HG03378 (cell line): ENCODE measurements at regions not wholly inside any gene's neighbourhood (a gene's known extent, or its start where the extent isn't known, plus 50 kb on each side); places are given as distances from the start of the nearest gene placed in this dataset.
"Not testable (repeated sequence)": the region's sequence is repeated elsewhere in the genome, so short reads cannot be mapped to it uniquely, and the experiment has no call there.

Source experiments
- ATAC-seq: cut with Tn5 transposase; IDR thresholded peaks from one replicate; pipeline ENCODE4 v1.9.1; 2021; ENCODE audit warnings: mild to moderate bottlenecking, moderate library complexity; ENCODE audit not compliant: unreplicated experiment

- no peak for ATAC-seq
These were observed 236.6 kb upstream of the NOL4 start for GRCh38 chr18:34461266-34461665.

GRCh38 chr18:34467058-34467457 is 242.3 kb upstream of the NOL4 start:
- ATAC-seq: peak; percentile 85

GRCh38 chr18:34480162-34480700 is 229.9 kb upstream of the DTNA start:
- no peak for ATAC-seq

DNA sequence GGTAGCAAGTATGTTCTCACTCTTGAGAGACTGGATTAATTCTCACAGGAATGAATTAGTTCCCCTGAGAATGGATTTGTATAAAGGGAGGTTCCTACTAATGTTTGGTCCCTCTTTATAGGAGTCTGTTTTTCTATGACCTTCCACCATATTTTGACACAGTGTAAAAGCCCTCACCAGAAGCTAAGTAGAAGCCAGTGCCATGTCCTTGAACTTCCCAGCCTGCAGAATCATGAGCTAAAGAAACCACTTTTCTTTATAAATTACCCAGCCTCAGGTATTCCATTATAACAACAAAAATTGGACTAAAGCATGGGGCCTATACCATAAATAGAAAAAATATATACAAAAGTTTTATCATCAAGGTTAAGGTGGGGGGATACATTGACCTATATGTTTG is 227.9 kb upstream of the DTNA start:
- ATAC-seq: no peak

GRCh38 chr18:34483198-34483597 is 226.9 kb upstream of the DTNA start:
- no peak for ATAC-seq

- ATAC-seq: no peak
These were observed 218.4 kb upstream of the DTNA start for GRCh38 chr18:34491719-34492118.

DNA sequence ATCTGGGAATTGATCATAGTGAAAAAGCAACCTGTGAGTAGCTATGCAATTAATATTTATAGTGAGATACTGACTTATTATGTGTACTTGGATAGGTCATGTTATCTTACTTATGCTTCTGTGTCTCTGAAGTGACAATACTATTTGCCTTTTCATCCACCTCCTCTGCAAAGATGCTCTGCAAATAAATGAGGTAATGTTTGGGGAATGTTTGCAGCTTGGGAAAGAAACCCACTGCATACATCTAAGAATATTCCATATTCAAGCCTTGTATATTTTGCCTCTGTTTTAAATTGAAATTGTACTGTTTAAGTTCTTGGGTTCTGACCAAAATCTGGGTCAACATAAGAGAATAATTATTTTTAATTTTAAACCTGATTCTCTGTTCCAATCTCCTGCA is 217.4 kb upstream of the DTNA start:
- ATAC-seq: no peak

DNA sequence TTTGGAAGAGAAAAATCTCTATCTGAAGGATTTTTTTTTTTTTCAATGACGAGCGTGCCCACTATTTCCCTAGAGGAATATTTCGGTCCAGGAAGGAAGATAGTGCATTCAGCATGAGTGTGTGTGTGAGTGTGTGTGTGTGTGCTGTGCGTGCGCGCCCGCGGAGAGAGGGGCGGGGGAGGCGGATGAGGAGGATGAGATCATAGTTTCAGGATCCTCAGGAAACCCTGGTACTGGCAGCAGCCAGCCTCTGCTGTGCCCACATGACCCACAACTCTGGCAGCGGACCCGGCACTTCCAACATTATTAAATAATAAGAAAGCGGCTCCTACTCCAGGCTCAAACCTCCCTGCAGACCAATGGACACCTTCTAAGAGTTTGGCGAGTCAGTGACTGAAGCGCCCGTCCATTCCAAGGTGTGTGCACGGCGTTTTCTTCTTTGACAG is 217.0 kb upstream of the DTNA start:
- peak; percentile 74 for ATAC-seq

- ATAC-seq: peak; percentile 43
These were observed 216.3 kb upstream of the DTNA start for GRCh38 chr18:34493566-34494358.

DNA sequence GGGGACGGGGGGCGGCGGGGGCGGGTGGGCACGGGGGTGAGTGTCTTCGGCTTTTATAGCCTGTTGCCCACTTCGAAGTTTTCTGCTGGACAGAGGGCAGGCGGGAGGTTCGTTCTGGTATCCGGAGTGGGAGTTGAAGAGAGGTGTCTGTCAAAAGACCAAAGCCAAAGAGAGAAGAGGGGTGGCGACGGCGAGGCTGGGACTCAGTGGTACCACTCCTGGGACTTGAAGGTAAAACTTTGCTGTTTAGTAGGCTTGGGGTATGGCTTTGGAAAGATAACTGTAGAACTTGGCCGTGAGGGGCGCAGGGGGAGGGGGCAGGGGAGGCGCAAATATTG is 215.8 kb upstream of the DTNA start:
- no peak for ATAC-seq

DNA sequence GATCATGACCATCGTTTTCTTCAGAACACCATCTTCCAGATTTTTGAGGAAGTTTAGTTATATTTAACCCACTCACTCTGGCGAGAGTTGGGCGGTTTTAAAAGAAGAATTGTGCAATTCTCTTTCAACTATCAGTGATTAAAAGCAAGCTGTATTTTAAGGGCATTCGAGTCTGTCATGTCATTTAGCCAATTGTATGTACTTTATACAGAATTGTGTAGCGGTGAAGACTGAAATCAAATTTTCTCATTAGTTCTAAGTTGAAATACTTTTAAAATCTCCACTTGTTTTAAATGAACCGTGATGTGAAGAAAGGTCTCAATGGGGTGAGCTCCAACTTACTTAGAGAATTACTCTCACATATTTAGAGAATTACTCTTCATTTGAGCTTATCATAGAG is 214.6 kb upstream of the DTNA start:
- no peak for ATAC-seq

DNA sequence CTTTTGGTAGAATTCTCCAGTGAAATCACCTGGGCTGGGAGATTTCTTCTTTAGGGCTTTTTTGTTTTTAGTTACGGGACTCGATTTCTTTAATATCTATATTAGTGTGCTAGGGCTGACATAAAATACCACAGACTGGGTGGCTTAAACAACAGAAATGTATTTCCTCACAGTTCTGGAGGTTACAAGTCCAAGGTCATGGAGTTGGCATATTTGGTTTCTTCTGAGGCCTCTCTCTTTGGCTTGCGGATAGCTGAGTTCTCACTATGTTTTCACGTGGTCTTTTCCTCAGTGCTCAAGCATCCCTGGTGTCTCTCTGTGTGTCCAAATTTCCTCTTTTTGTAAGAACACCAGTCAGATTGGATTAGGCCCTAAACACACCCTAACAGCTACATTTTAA is 208.5 kb upstream of the DTNA start:
- no peak for ATAC-seq

DNA sequence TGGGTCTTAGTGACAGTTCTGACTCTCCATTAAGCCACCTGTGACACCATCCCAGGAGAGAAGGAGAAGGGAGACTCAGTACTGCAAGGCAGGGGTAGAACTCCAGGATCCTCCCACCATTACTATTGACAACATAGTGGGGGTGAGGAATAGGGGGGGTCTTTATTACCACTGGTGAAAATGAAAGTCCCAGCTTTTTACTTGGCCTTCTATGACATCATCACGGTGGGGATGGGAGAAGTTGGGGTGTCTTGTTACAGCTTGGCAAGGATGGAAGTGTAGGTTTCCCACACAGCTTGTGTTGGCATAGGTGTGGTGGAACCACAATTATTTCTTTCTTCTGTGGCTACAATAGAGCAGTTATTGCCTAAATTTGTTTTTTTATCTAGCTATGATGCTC is 203.9 kb upstream of the DTNA start:
- no peak for ATAC-seq

GRCh38 chr18:34509163-34509562 is 200.9 kb upstream of the DTNA start:
- no peak for ATAC-seq

DNA sequence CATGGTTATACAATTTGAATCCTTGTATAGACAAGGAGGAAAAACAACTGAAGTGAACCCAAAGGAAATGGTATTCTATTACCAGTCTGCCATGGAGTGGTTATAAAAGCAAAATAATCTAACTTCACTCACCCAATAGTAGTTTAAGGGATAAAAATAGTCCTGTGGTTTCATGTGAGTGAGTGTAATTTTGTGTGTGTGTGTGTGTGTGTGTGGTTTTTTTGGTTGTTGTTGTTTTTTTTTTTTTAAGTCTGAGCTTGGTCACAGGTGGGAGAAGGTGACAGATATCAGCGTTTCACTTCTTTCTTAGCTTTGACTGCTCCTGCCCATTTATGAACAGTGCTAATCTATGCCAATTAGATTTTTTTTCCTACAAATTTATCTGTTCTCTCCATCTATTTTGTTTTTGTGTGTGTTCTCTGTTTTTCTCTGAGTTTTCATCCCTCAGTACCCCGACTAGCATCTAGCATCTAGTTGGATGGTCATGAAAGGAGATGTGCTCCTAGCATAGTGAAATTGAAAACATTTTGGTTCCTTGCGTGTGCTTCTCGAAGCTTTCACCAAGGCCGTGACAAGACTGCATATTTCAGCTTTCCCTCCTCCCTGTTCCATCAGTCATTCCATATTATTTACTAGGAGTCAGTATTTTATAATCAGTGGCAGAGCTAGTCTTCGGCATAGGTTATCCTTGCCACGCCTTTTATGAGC is 200.1 kb upstream of the DTNA start:
- no peak for ATAC-seq

GRCh38 chr18:34510926-34511325 is 199.2 kb upstream of the DTNA start:
- ATAC-seq: no peak

GRCh38 chr18:34511435-34511834 is 198.7 kb upstream of the DTNA start:
- ATAC-seq: no peak

- no peak for ATAC-seq
These were observed 198.2 kb upstream of the DTNA start for GRCh38 chr18:34511879-34512278.

GRCh38 chr18:34514238-34514637 is 195.9 kb upstream of the DTNA start:
- no peak for ATAC-seq

DNA sequence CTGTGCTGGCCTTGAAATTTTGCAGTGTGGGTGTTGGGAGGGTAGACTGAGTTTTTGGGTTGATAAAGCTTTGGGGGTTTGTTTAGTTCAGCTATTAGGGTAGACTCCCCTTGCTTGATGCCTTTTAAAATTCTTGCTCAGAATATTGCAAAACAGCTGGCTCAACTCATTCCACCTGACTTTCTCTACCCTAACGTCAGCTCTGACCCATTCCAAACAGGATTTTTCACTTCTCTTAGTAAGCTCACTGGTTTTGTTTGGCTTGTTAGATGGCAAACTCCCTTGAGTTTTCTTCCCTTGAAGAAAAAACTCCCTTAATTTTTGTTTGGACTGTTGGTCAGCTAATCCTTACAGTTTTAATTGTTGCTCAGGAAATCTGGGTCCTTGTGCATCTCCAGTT is 195.1 kb upstream of the DTNA start:
- no peak for ATAC-seq

GRCh38 chr18:34516355-34516754 is 193.7 kb upstream of the DTNA start:
- ATAC-seq: not testable (repeated sequence)

DNA sequence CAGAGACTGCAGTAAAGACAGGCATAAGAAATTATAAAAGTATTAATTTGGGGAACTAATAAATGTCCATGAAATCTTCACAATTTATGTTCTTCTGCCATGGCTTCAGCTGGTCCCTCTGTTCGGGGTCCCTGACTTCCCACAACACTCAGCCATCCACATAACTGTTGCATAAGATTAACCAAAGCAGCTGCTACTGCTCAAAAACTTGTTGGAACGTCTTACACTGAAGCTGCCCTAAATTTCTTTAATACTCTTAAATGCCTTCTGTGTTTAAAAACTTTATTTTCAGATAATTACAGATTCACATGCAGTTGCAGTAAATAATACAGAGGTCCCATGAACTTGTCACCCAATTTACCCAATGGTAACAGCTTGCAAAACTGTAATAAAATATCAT is 193.1 kb upstream of the DTNA start:
- ATAC-seq: not testable (repeated sequence)
